NCI-H2171 (cell line): ENCODE measurements at regions not wholly inside any gene's neighbourhood (a gene's known extent, or its start where the extent isn't known, plus 50 kb on each side); places are given as distances from the start of the nearest gene placed in this dataset.

ENCODE experiments used
- DNase-seq: peaks from one replicate; lab custom pipeline; 2025; lab: John Stamatoyannopoulos, UW

GRCh38 chr15:27619204-27619603 lies 479.9 kb downstream of the OCA2 start:
- no peak for DNase-seq

DNA sequence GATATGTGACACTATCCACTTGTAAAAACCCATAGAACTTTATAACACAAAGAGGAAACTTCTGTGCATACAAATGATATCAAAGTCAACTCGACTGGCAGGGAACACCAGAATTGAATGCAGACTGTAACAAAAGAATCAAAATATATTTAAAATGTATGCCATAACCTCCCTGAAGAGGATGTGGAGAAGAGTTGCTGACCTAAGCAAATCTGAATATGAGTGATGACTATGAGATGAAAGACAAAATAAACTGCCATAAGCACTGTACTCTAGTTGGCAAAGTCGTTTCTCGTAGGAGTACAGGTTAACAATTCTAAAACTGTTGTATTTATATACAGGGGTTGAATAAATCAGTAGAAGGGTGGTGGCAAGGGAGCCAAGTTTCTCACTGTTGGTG lies 482.1 kb downstream of the OCA2 start:
- DNase-seq: no peak

- DNase-seq: no peak
These were observed 490.9 kb downstream of the OCA2 start for GRCh38 chr15:27608248-27608647.

DNA sequence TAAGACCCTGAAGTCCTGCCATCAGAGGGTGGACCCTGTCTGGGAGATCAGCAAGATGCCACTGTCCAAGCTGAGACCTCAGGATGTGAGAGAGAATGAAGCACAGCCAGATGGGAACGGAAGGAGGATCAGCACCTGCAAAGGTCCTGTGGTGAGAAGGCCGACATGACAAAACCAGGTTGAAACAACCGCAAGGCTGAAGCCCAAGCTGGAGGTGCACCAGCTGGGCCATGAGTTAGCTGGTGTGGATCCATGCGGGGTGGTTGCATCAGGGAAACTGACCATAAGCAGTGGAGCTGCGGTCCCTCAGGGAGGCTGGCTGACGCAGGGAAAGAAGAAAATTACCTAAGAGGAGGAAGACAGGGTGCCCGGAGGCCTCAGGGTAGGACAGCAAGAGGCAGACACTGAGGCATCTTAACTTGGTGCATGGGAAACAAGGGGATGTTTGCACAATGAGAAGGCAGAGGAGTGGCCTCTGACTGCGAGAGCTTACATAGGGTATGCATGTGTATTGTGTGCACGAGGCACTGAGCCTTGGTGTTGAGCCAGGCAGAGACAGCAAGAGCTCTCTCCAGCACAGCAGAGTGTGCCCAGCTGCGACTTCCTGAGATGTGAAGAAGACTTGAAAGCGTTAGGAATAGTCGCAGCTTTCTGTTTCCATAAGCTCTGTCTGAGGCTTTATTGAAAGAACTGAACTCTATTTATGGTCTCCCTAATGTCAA lies 497.7 kb downstream of the OCA2 start:
- no peak for DNase-seq

GRCh38 chr15:27599034-27599433 lies 500.1 kb downstream of the OCA2 start:
- no peak for DNase-seq

DNA sequence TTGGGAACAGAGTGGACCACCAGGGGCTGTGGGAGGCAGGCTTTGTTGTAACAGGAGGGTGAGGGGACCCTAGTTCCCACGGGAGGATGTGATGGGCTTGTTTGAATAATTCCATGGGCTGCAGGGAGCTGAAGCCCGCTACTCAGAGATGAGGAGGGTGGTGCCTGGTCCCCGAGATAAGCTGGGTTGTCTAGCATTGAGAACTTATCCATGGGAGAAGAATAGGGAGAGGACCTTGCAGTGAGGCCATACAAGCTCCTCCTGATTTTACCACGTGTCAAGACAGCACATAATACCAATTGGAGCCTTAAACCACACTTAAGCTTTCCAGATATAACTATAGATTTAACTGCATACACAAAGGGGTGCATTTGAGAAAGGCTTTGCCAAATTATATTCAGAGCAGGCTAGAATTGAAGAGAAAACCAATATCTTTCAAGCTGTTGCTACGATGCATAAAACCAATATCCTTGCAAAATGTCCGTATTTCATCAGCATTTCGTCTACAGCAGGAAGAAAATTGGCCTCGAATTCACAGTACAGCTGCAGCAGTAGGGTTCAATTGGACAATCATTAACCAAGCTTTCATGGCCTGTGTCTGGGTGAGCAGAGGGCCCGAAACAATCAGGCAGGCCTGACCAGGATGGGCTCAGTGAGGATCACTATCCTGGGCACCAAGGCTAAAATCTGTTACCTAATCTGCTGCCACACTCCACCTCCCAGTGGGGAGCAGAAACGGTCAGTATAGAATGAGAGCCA lies 500.7 kb downstream of the OCA2 start:
- DNase-seq: no peak

DNA sequence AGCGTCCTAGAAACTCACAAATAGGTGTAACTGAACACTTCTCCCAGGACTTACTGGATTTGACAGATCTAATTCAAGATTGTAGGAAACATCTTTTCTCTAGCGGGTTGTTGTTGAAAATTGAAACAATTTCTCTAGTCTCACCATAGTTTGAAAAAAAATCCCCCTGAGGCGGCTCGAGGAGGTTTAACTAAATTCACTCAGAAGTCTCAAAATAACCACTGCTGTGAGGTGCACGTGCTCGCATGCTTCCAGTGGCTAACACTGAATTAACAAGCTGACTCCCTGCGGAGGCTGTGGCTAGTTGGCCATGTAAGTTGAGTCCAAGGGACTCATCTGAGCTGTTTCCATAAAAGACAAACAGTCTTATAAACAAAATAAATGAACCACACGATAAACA lies 503.9 kb downstream of the OCA2 start:
- DNase-seq: no peak

DNA sequence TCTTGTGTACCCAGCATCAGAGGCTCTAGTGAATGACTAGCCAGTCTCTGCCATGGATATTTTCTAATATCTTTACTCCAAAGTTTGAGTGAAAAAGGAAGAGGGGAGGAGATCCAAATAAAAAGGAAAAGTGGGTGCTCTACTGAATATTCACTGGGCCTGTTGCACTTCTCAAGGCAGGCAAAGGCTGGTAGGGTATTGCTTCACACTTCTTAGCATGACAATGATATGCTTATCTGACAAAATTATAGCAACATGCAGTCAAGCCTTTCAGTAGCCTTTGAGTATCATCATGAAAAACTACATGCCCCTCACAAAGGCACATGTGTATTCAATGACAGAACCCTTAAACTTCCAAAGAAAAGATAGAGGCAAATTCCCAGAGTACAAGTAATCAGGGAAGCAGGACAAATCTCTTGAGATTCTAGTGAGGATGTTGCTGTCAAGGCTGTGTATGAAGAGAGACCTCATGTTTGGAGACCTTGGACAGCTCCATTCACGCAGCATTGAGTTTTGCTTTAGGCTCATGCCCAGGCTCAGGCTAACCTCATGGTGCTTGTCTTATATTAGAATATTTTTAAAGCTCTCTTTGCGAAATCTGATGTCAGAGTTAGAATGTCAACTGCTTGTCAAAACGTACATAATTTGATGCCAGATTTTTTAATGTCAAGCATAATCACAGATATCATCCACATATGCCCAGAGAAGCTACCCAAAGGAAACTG lies 506.9 kb downstream of the OCA2 start:
- DNase-seq: no peak
